Calu3 (cell line): ENCODE measurements at regions not wholly inside any gene's neighbourhood (a gene's known extent, or its start where the extent isn't known, plus 50 kb on each side); places are given as distances from the start of the nearest gene placed in this dataset.

ENCODE experiments used
- BruUV-seq: library from RNA; stranded (reverse); fragments of 400-500 nt; replicated peaks from 2 replicates; lab custom pipeline; 2021; lab: Mats Ljungman, UMichigan
- CTCF ChIA-PET: fragments of 300-600 bp; sonication (Branson Sonifier 250); formaldehyde crosslinking; loops from one replicate; lab custom pipeline; 2022; ENCODE audit warnings: antibody characterized with exemption; lab: Charles Lee
- DNase-seq: peaks from one replicate; pipeline ENCODE4 v3.0.0; 2022
- H3K27ac Mint-ChIP-seq: one replicate; pipeline ENCODE4 v1.8.0; 2022; ENCODE audit warnings: mixed read lengths; ENCODE audit not compliant: unreplicated experiment
- H3K27me3 Mint-ChIP-seq: one replicate; pipeline ENCODE4 v1.8.0; 2022; ENCODE audit warnings: mixed read lengths; ENCODE audit not compliant: unreplicated experiment
- H3K36me3 Mint-ChIP-seq: one replicate; pipeline ENCODE4 v1.8.0; 2022; ENCODE audit warnings: mild to moderate bottlenecking, moderate library complexity, mixed read lengths; ENCODE audit not compliant: insufficient read depth, unreplicated experiment
- H3K4me1 Mint-ChIP-seq: one replicate; pipeline ENCODE4 v1.8.0; 2022; ENCODE audit warnings: mild to moderate bottlenecking, low read depth, mixed read lengths; ENCODE audit not compliant: unreplicated experiment
- H3K4me3 Mint-ChIP-seq: one replicate; pipeline ENCODE4 v1.8.0; 2022; ENCODE audit warnings: mild to moderate bottlenecking, low read depth, moderate library complexity, mixed read lengths; ENCODE audit not compliant: unreplicated experiment
- H3K9me3 Mint-ChIP-seq: one replicate; pipeline ENCODE4 v1.8.0; 2022; ENCODE audit warnings: low read depth, mixed read lengths; ENCODE audit not compliant: unreplicated experiment
- CTCF ChIP-seq: fragments of 200-600 bp; IDR thresholded peaks from one replicate; pipeline ENCODE4 v1.8.0; 2022; ENCODE audit warnings: antibody characterized with exemption; ENCODE audit not compliant: unreplicated experiment
- intact Hi-C: fragments of 100-400 bp; cut with micrococcal nuclease; formaldehyde crosslinking; loops from one replicate; pipeline ENCODE4 v1.10.0; 2022; ENCODE audit not compliant: unreplicated experiment

- intact Hi-C loops, result no loop called here
These were observed 338.1 kb upstream of the SEL1L start for GRCh38 chr14:81871706-81872105.

GRCh38 chr14:81884382-81884781, 350.7 kb upstream of the SEL1L start:
- no peak for TF ChIP-seq CTCF
- DNase-seq, result no peak
- Mint-ChIP-seq H3K36me3 (no peaks in the 10 kb centered on the region), H3K4me3 (no peak overlapping the region), H3K9me3 (peaks cover 2% of the 10 kb centered on the region), H3K27ac (no peak overlapping the region), H3K4me1 (no peaks in the 10 kb centered on the region), H3K27me3 (no peaks in the 10 kb centered on the region)
- no TSS peak for BruUV-seq
- intact Hi-C loops, result no loop called here
- CTCF ChIA-PET, result no interaction called here

More at GRCh38 chr14:81871706-81872105, 338.1 kb upstream of the SEL1L start:
- no peaks in the 10 kb centered on the region for H3K36me3 Mint-ChIP-seq
- CTCF ChIA-PET, result no interaction called here
- H3K9me3 Mint-ChIP-seq, result peaks cover 16% of the 10 kb centered on the region
- no peak overlapping the region for H3K4me3 Mint-ChIP-seq
- H3K27me3 Mint-ChIP-seq, result no peaks in the 10 kb centered on the region
- H3K27ac Mint-ChIP-seq, result no peak overlapping the region
- BruUV-seq, result no TSS peak
- TF ChIP-seq CTCF, result no peak
- no peak for DNase-seq
- no peaks in the 10 kb centered on the region for H3K4me1 Mint-ChIP-seq

DNA sequence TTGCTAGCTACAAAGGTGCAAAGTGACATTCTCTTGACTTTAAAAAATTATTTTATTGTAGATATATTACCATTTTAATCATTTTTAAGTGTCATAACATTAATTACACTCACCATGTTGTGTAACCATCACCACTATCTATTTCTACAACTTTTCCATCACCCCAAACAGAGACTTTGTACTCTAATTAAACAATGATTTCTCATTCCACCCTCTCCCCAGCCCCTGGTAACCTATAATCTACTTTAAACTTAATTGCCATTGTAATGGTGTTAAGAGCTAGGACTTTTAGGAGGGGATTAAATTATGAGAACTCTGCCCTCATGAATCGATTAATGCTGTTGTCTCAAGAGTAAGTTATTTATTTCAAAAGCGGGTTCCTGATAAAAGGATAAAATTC, 352.9 kb upstream of the SEL1L start:
- CTCF ChIA-PET, result no interaction called here
- H3K27ac Mint-ChIP-seq, result no peak overlapping the region
- H3K4me3 Mint-ChIP-seq, result no peak overlapping the region
- no peak for TF ChIP-seq CTCF
- no peak for DNase-seq
- peaks cover 5% of the 10 kb centered on the region for H3K9me3 Mint-ChIP-seq
- H3K27me3 Mint-ChIP-seq, result no peaks in the 10 kb centered on the region
- H3K36me3 Mint-ChIP-seq, result no peaks in the 10 kb centered on the region
- H3K4me1 Mint-ChIP-seq, result no peaks in the 10 kb centered on the region
- intact Hi-C loops, result no loop called here
- no TSS peak for BruUV-seq

DNA sequence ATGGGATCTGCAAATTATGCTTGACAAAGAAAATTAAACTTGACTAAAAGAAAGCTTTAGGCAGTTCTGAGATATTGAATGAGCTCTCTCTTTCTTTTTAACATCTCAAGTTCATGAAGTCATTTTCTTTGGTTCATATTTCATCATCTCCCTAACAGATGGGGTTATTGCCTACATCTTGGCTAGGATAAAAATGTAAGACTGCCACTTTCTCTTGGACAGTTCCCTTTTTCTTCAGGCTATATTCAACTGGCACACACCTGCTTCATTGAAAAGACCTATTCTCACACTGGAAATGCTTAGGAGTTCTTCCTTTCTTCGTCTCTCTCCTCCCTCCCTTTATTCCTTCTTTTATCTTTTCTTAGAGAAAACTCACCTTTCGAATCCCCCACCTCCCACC, 355.9 kb upstream of the SEL1L start:
- H3K27ac Mint-ChIP-seq, result no peak overlapping the region
- BruUV-seq, result no TSS peak
- no peak overlapping the region for H3K4me3 Mint-ChIP-seq
- H3K9me3 Mint-ChIP-seq, result peaks cover 5% of the 10 kb centered on the region
- TF ChIP-seq CTCF, result no peak
- CTCF ChIA-PET, result no interaction called here
- intact Hi-C loops, result no loop called here
- H3K36me3 Mint-ChIP-seq, result no peaks in the 10 kb centered on the region
- no peaks in the 10 kb centered on the region for H3K27me3 Mint-ChIP-seq
- no peak for DNase-seq
- no peaks in the 10 kb centered on the region for H3K4me1 Mint-ChIP-seq

- BruUV-seq, result no TSS peak
- no peak for DNase-seq
- no peaks in the 10 kb centered on the region for H3K4me1 Mint-ChIP-seq
- intact Hi-C loops, result no loop called here
- no peak for TF ChIP-seq CTCF
- no peaks in the 10 kb centered on the region for H3K27me3 Mint-ChIP-seq
- no peaks in the 10 kb centered on the region for H3K36me3 Mint-ChIP-seq
- CTCF ChIA-PET, result no interaction called here
- no peak overlapping the region for H3K4me3 Mint-ChIP-seq
- H3K27ac Mint-ChIP-seq, result no peak overlapping the region
- H3K9me3 Mint-ChIP-seq, result peaks cover 5% of the 10 kb centered on the region
These were observed 356.4 kb upstream of the SEL1L start for GRCh38 chr14:81890020-81890419.
